Transverse colon (tissue), 3 donors: ENCODE measurements at regions not wholly inside any gene's neighbourhood (a gene's known extent, or its start where the extent isn't known, plus 50 kb on each side); places are given as distances from the start of the nearest gene placed in this dataset.

Experiments used
- CTCF ChIP-seq, 5 experiments: fragments of 200-600 bp in 3 of 5; fragments of 450-650 bp in 2 of 5; sonication (generic) in 3 of 5; IDR thresholded peaks; 1 replicate in 2 of 5; 2 replicates in 3 of 5; pipeline ENCODE4 v1.5.1; 2016 to 2017; ENCODE audit warnings: antibody characterized with exemption in 5 of 5, inconsistent platforms in 3 of 5, mild to moderate bottlenecking in 2 of 5, moderate library complexity in 1 of 5
- EP300 ChIP-seq: sonication (generic); formaldehyde crosslinking; IDR thresholded peaks from one replicate; pipeline ENCODE4 v1.6.1; 2017; ENCODE audit warnings: antibody characterized with exemption, low read depth
- POLR2A ChIP-seq: fragments of 450-650 bp; IDR thresholded peaks from one replicate; pipeline ENCODE4 v1.6.1; 2016; ENCODE audit warnings: antibody characterized with exemption, mild to moderate bottlenecking, moderate library complexity

- TF ChIP-seq POLR2A = no peak
- no peak for TF ChIP-seq EP300
- TF ChIP-seq CTCF (IDR thresholded peaks at IDR 0.05) = no peak
Observed at GRCh38 chr12:46677749-46678148, 148.0 kb downstream of the SLC38A4 start.
